Left forelimb (tissue), 1 donor: ENCODE measurements at regions not wholly inside any gene's neighbourhood (a gene's known extent, or its start where the extent isn't known, plus 50 kb on each side); places are given as distances from the start of the nearest gene placed in this dataset.

ENCODE experiments used
- DNase-seq: peaks from one replicate; pipeline ENCODE4 v3.0.0-alpha.2; 2018; ENCODE audit warnings: low spot score

GRCh38 chr10:10642189-10642588, 375.5 kb upstream of the CELF2 start:
- no peak for DNase-seq

- no peak for DNase-seq
Observed at GRCh38 chr10:10642751-10643150, 374.9 kb upstream of the CELF2 start.

GRCh38 chr10:10644008-10644646, 373.5 kb upstream of the CELF2 start:
- no peak for DNase-seq

GRCh38 chr10:10644676-10645385, 372.8 kb upstream of the CELF2 start:
- DNase-seq = no peak

GRCh38 chr10:10647331-10647730, 370.3 kb upstream of the CELF2 start:
- DNase-seq = no peak

GRCh38 chr10:10657139-10657760, 360.4 kb upstream of the CELF2 start:
- no peak for DNase-seq

GRCh38 chr10:10658172-10658785, 359.4 kb upstream of the CELF2 start:
- DNase-seq = no peak

- no peak for DNase-seq
Observed at GRCh38 chr10:10660054-10660453, 357.6 kb upstream of the CELF2 start.

- DNase-seq = no peak
Observed at GRCh38 chr10:10661176-10661575, 356.5 kb upstream of the CELF2 start.

- DNase-seq = no peak
Observed at GRCh38 chr10:10662716-10663408, 354.8 kb upstream of the CELF2 start.

- DNase-seq = no peak
Observed at GRCh38 chr10:10663622-10664021, 354.1 kb upstream of the CELF2 start.

- no peak for DNase-seq
Observed at GRCh38 chr10:10665750-10666149, 351.9 kb upstream of the CELF2 start.

GRCh38 chr10:10667466-10667865, 350.2 kb upstream of the CELF2 start:
- no peak for DNase-seq

- DNase-seq = no peak
Observed at GRCh38 chr10:10676972-10677371, 340.7 kb upstream of the CELF2 start.

GRCh38 chr10:10677479-10677878, 340.2 kb upstream of the CELF2 start:
- no peak for DNase-seq

GRCh38 chr10:10680496-10680895, 337.2 kb upstream of the CELF2 start:
- DNase-seq = no peak

GRCh38 chr10:10684972-10685371, 332.7 kb upstream of the CELF2 start:
- no peak for DNase-seq

GRCh38 chr10:10685566-10685965, 332.1 kb upstream of the CELF2 start:
- DNase-seq = no peak

GRCh38 chr10:10687751-10688150, 329.9 kb upstream of the CELF2 start:
- no peak for DNase-seq

GRCh38 chr10:10699427-10699826, 318.2 kb upstream of the CELF2 start:
- no peak for DNase-seq

- no peak for DNase-seq
Observed at GRCh38 chr10:10701084-10701611, 316.5 kb upstream of the CELF2 start.

- no peak for DNase-seq
Observed at GRCh38 chr10:10702211-10702610, 315.5 kb upstream of the CELF2 start.
